ENCODE measurements at regions not wholly inside any gene's neighbourhood (a gene's known extent, or its start where the extent isn't known, plus 50 kb on each side); places are given as distances from the start of the nearest gene placed in this dataset.

GRCh38 chr9:89659891-89660685 is 55.3 kb downstream of the GADD45G start:
- Histone ChIP-seq H3K9ac (ENCODE audit: low read length) (no peak overlapping the region), H3K4me3 (ENCODE audit: insufficient read depth, low read length, poor library complexity, severe bottlenecking) (no peak overlapping the region), H2AFZ (ENCODE audit: low read depth, low read length, severe bottlenecking) (no peak overlapping the region), H3K79me2 (ENCODE audit: insufficient read depth, low read length) (no peaks in the 10 kb centered on the region), H3K27ac (ENCODE audit: low read depth, low read length) (no peak overlapping the region), H3K27me3 (ENCODE audit: low read length) (no peaks in the 10 kb centered on the region; the same call in 1 of the 2 replicates), H4K20me1 (ENCODE audit: low read depth, low read length) (no peaks in the 10 kb centered on the region), H3F3A (ENCODE audit: insufficient read depth) (no peaks in the 10 kb centered on the region), H3K9me2 (replicated peaks; ENCODE audit: insufficient read depth, low read length) (no peaks in the 10 kb centered on the region), H3K36me3 (ENCODE audit: low read length) (no peaks in the 10 kb centered on the region), H3K4me2 (ENCODE audit: low read depth, low read length, poor library complexity, severe bottlenecking) (no peak overlapping the region), H3K9me3 (ENCODE audit: insufficient read depth, low read length) (no peaks in the 10 kb centered on the region)
- no peak for TF ChIP-seq EZH2phosphoT487 (conservative IDR thresholded peaks at IDR 0.05; ENCODE audit: low read length)
- no peak for TF ChIP-seq CTCF (IDR thresholded peaks at IDR 0.05; ENCODE audit: insufficient read depth, low read length, poor library complexity, severe bottlenecking)

GRCh38 chr9:89661391-89661949 is 56.7 kb downstream of the GADD45G start:
- H3K79me2 ChIP-seq (ENCODE audit: insufficient read depth, low read length): no peaks in the 10 kb centered on the region
- H3K9ac ChIP-seq (ENCODE audit: low read length): no peak overlapping the region
- TF ChIP-seq CTCF (IDR thresholded peaks at IDR 0.05; ENCODE audit: insufficient read depth, low read length, poor library complexity, severe bottlenecking) (no peak), EZH2phosphoT487 (conservative IDR thresholded peaks at IDR 0.05; ENCODE audit: low read length) (no peak)
- H4K20me1 ChIP-seq (ENCODE audit: low read depth, low read length): no peaks in the 10 kb centered on the region
- no peak overlapping the region for H3K4me2 ChIP-seq (ENCODE audit: low read depth, low read length, poor library complexity, severe bottlenecking)
- no peaks in the 10 kb centered on the region; the same call in 1 of the 2 replicates for H3K27me3 ChIP-seq (ENCODE audit: low read length)
- no peaks in the 10 kb centered on the region for H3K9me2 ChIP-seq (replicated peaks; ENCODE audit: insufficient read depth, low read length)
- no peaks in the 10 kb centered on the region for H3F3A ChIP-seq (ENCODE audit: insufficient read depth)
- no peak overlapping the region for H3K4me3 ChIP-seq (ENCODE audit: insufficient read depth, low read length, poor library complexity, severe bottlenecking)
- H3K36me3 ChIP-seq (ENCODE audit: low read length): no peaks in the 10 kb centered on the region
- H3K9me3 ChIP-seq (ENCODE audit: insufficient read depth, low read length): no peaks in the 10 kb centered on the region
- H2AFZ ChIP-seq (ENCODE audit: low read depth, low read length, severe bottlenecking): no peak overlapping the region
- H3K27ac ChIP-seq (ENCODE audit: low read depth, low read length): no peak overlapping the region

- Histone ChIP-seq H2AFZ (ENCODE audit: low read depth, low read length, severe bottlenecking) (no peak overlapping the region), H3K27me3 (ENCODE audit: low read length) (no peaks in the 10 kb centered on the region; the same call in 1 of the 2 replicates), H3K9me3 (ENCODE audit: insufficient read depth, low read length) (no peaks in the 10 kb centered on the region), H3K9me2 (replicated peaks; ENCODE audit: insufficient read depth, low read length) (no peaks in the 10 kb centered on the region), H3K9ac (ENCODE audit: low read length) (no peak overlapping the region), H3F3A (ENCODE audit: insufficient read depth) (no peaks in the 10 kb centered on the region), H3K27ac (ENCODE audit: low read depth, low read length) (no peak overlapping the region), H3K79me2 (ENCODE audit: insufficient read depth, low read length) (no peaks in the 10 kb centered on the region), H3K36me3 (ENCODE audit: low read length) (no peaks in the 10 kb centered on the region), H3K4me3 (ENCODE audit: insufficient read depth, low read length, poor library complexity, severe bottlenecking) (no peak overlapping the region), H3K4me2 (ENCODE audit: low read depth, low read length, poor library complexity, severe bottlenecking) (no peak overlapping the region), H4K20me1 (ENCODE audit: low read depth, low read length) (no peaks in the 10 kb centered on the region)
- TF ChIP-seq CTCF (IDR thresholded peaks at IDR 0.05; ENCODE audit: insufficient read depth, low read length, poor library complexity, severe bottlenecking) (no peak), EZH2phosphoT487 (conservative IDR thresholded peaks at IDR 0.05; ENCODE audit: low read length) (no peak)
These were observed 57.3 kb downstream of the GADD45G start for GRCh38 chr9:89661956-89662717.

All from SU-DHL-6 (cell line).